ENCODE measurements at regions not wholly inside any gene's neighbourhood (a gene's known extent, or its start where the extent isn't known, plus 50 kb on each side); places are given as distances from the start of the nearest gene placed in this dataset.

DNA sequence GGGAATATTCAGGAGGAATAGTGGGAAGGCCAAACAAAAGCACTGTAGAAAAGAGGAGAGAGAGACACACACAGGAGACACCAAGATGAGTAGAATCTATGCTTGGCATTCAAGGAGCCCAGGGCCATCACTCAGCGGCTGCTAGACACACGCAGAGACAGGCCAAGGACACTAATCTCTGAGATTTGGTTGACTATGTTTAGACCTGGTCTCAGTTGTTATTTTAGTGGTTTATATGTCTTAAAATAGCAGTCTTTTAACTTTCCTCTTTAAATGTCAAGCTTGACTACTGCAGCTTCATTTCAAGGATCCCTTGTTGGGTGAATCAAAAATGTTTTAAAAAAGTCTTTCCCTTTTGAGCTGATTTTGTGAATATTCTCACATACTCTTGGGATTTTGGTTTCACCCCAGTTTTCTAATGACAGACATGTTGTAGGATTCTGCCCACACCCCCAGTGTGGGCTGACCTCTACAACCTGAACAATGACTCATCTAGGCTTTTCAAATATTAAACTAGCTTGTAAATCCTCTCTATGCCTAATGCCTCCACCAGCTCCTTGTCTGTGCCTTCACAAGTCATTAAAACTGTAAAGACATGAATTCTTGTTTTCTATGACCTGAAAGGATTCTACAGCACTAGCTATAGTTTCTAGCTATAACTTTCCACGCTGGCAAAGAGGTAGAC lies 142.7 kb upstream of the EXOC2 start:
- Mint-ChIP-seq H3K27ac (no peak overlapping the region), H3K4me1 (no peaks in the 10 kb centered on the region), H3K4me3 (no peak overlapping the region), H3K27me3 (ENCODE audit: low read depth in 3 of 3) (peaks cover 3 to 6% (median 4%) of the 10 kb centered on the region in 3 donors), H3K36me3 (no peaks in the 10 kb centered on the region), H3K9me3 (peaks cover 8 to 31% (median 20%) of the 10 kb centered on the region in 7 donors)
- no peaks in the 10 kb centered on the region for H3K36me3 ChIP-seq (replicated peaks in 1 of 2; ENCODE audit: control insufficient read depth in 1 of 2, insufficient read depth in 2 of 2, low read length in 2 of 2)
- TF ChIP-seq, protein P1, sequence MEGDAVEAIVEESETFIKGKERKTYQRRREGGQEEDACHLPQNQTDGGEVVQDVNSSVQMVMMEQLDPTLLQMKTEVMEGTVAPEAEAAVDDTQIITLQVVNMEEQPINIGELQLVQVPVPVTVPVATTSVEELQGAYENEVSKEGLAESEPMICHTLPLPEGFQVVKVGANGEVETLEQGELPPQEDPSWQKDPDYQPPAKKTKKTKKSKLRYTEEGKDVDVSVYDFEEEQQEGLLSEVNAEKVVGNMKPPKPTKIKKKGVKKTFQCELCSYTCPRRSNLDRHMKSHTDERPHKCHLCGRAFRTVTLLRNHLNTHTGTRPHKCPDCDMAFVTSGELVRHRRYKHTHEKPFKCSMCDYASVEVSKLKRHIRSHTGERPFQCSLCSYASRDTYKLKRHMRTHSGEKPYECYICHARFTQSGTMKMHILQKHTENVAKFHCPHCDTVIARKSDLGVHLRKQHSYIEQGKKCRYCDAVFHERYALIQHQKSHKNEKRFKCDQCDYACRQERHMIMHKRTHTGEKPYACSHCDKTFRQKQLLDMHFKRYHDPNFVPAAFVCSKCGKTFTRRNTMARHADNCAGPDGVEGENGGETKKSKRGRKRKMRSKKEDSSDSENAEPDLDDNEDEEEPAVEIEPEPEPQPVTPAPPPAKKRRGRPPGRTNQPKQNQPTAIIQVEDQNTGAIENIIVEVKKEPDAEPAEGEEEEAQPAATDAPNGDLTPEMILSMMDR (IDR thresholded peaks at IDR 0.05): no peak
- H3K27ac ChIP-seq (ENCODE audit: low read depth in 1 of 2, low read length in 2 of 2): no peak overlapping the region
- H3K4me2 ChIP-seq (replicated peaks; ENCODE audit: extremely low read depth, low read length, poor library complexity, severe bottlenecking): no peak overlapping the region
- no peaks in the 10 kb centered on the region for H3K4me1 ChIP-seq (ENCODE audit: control insufficient read depth in 1 of 2, insufficient read depth in 2 of 2, low read length in 2 of 2)
- no peak overlapping the region for H3K4me3 ChIP-seq (replicated peaks in 1 of 3; ENCODE audit: low read depth in 2 of 3, low read length in 3 of 3)
- peaks cover 16 to 17% of the 10 kb centered on the region in 2 donors for H3K9me3 ChIP-seq (replicated peaks in 1 of 2; ENCODE audit: control insufficient read depth in 1 of 2, insufficient read depth in 1 of 2, low read length in 2 of 2)
- H4K20me1 ChIP-seq (ENCODE audit: insufficient read depth, low read length): no peaks in the 10 kb centered on the region
- H3K27me3 ChIP-seq (ENCODE audit: control insufficient read depth in 2 of 2, insufficient read depth in 2 of 2, low read length in 2 of 2): no peaks in the 10 kb centered on the region
- intact Hi-C loops (cut with micrococcal nuclease): no loop called here
- no peak overlapping the region for H3K9ac ChIP-seq (ENCODE audit: insufficient read depth, low read length, poor library complexity, severe bottlenecking)
- H3K79me2 ChIP-seq (ENCODE audit: insufficient read depth, low read length): no peaks in the 10 kb centered on the region
- H2AFZ ChIP-seq (ENCODE audit: insufficient read depth, low read depth, low read length, poor library complexity, severe bottlenecking): no peak overlapping the region
- DNase-seq: no peak
- no CpG with 5 or more reads among the region's 3 CpGs for WGBS (ENCODE audit: insufficient coverage)

DNA sequence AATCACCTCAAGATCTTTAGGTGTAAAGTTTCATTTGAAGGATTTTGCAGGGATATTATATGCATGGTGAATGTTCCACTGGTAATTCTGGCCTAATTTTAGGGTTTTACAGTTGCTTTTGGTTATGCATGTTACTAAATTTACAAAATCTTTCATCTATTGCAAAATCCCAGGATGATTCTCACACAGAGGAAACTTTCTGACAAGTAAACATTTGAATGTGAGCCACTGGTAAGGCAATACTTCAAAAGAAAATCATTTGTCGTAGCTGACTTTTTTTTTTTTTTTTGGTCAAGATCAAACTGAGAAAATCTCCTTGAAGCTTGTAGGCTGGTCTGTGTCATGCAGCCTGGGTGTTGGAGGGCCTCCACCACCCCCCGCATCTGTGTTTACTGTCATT lies 141.9 kb upstream of the EXOC2 start:
- Histone ChIP-seq H3K4me1 (ENCODE audit: control insufficient read depth in 1 of 2, insufficient read depth in 2 of 2, low read length in 2 of 2) (no peaks in the 10 kb centered on the region), H3K4me3 (replicated peaks in 1 of 3; ENCODE audit: low read depth in 2 of 3, low read length in 3 of 3) (no peak overlapping the region), H3K27ac (ENCODE audit: low read depth in 1 of 2, low read length in 2 of 2) (no peak overlapping the region), H3K4me2 (replicated peaks; ENCODE audit: extremely low read depth, low read length, poor library complexity, severe bottlenecking) (no peak overlapping the region), H4K20me1 (ENCODE audit: insufficient read depth, low read length) (no peaks in the 10 kb centered on the region), H3K36me3 (replicated peaks in 1 of 2; ENCODE audit: control insufficient read depth in 1 of 2, insufficient read depth in 2 of 2, low read length in 2 of 2) (no peaks in the 10 kb centered on the region), H3K9me3 (replicated peaks in 1 of 2; ENCODE audit: control insufficient read depth in 1 of 2, insufficient read depth in 1 of 2, low read length in 2 of 2) (peaks cover 16 to 17% of the 10 kb centered on the region in 2 donors), H3K79me2 (ENCODE audit: insufficient read depth, low read length) (no peaks in the 10 kb centered on the region), H2AFZ (ENCODE audit: insufficient read depth, low read depth, low read length, poor library complexity, severe bottlenecking) (no peak overlapping the region), H3K9ac (ENCODE audit: insufficient read depth, low read length, poor library complexity, severe bottlenecking) (no peak overlapping the region), H3K27me3 (ENCODE audit: control insufficient read depth in 2 of 2, insufficient read depth in 2 of 2, low read length in 2 of 2) (no peaks in the 10 kb centered on the region)
- no peak overlapping the region for H3K4me3 Mint-ChIP-seq
- H3K9me3 Mint-ChIP-seq: peaks cover 9 to 32% (median 20%) of the 10 kb centered on the region in 7 donors
- no peak overlapping the region for H3K27ac Mint-ChIP-seq
- H3K4me1 Mint-ChIP-seq: no peaks in the 10 kb centered on the region
- DNase-seq: no peak
- TF ChIP-seq, protein P1 (IDR thresholded peaks at IDR 0.05): no peak
- H3K36me3 Mint-ChIP-seq: no peaks in the 10 kb centered on the region
- no CpG with 5 or more reads among the region's 2 CpGs for WGBS (ENCODE audit: insufficient coverage)
- peaks cover 3 to 7% (median 4%) of the 10 kb centered on the region in 3 donors for H3K27me3 Mint-ChIP-seq (ENCODE audit: low read depth in 3 of 3)
- intact Hi-C loops (cut with micrococcal nuclease): no loop called here
